Stimulated activated CD4-positive, alpha-beta T cell treated with anti-CD3 and anti-CD28 coated beads, Interleukin-4, amount 100 ng/mL, for 1 hour (primary cell): ENCODE measurements at regions not wholly inside any gene's neighbourhood (a gene's known extent, or its start where the extent isn't known, plus 50 kb on each side); places are given as distances from the start of the nearest gene placed in this dataset.
"Not testable (repeated sequence)": the region's sequence is repeated elsewhere in the genome, so short reads cannot be mapped to it uniquely, and the experiment has no call there.

Source experiments
- DNase-seq: peaks from one replicate; pipeline ENCODE4 v3.0.0-alpha.2; 2020

- no peak for DNase-seq
Observed at GRCh38 chr16:16887193-16887592, 508.3 kb downstream of the NPIPA7 start.

GRCh38 chr16:16890964-16891363 lies 512.0 kb downstream of the NPIPA7 start:
- no peak for DNase-seq

- no peak for DNase-seq
Observed at GRCh38 chr16:16904601-16905000, 525.7 kb downstream of the NPIPA7 start.

GRCh38 chr16:16905850-16906249 lies 526.9 kb downstream of the NPIPA7 start:
- DNase-seq: no peak

GRCh38 chr16:16907089-16907488 lies 528.1 kb downstream of the NPIPA7 start:
- DNase-seq: no peak

DNA sequence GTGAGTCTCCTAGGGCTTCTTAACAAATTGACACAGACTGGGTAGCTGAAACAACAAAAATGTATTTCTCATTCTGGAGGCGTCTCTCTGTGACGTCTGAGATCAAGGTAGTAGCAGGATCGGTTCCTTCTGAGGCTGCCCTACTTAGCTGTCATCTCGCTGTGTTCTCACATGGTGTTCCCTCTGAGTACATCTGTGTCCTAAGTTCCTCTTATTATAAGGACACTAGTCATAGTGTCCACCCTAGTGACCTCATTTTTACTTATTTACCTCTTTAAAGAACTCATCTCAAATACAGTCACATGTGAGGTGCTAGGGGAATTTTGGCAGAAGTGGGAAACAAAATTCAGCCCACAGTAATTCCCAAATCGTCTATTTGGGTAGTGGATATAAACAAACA lies 529.1 kb downstream of the NPIPA7 start:
- DNase-seq: no peak

- DNase-seq: no peak
Observed at GRCh38 chr16:16909126-16909525, 530.2 kb downstream of the NPIPA7 start.

- no peak for DNase-seq
Observed at GRCh38 chr16:16910666-16911065, 531.7 kb downstream of the NPIPA7 start.

- no peak for DNase-seq
Observed at GRCh38 chr16:16915771-16916170, 536.8 kb downstream of the NPIPA7 start.

- DNase-seq: no peak
Observed at GRCh38 chr16:16917191-16917785, 538.3 kb downstream of the NPIPA7 start.

DNA sequence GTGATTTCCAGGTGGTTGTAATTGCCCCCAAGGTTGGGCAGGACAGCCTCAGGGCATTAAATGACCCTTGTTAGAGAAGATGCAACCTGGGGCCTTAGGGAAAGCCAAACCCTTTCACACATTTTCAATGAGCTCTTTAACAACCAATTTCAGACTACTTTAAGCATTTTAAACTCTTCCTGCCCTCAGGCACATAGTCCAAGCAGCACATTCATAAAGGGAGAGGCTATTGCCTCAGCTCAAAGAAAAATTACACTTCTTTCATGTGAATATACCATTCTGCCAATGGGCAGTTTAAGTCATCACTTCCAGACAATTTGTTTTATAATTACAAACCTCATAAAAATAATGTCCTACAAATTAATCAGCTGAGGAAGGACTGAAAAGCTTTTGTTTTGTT lies 544.5 kb downstream of the NPIPA7 start:
- no peak for DNase-seq

DNA sequence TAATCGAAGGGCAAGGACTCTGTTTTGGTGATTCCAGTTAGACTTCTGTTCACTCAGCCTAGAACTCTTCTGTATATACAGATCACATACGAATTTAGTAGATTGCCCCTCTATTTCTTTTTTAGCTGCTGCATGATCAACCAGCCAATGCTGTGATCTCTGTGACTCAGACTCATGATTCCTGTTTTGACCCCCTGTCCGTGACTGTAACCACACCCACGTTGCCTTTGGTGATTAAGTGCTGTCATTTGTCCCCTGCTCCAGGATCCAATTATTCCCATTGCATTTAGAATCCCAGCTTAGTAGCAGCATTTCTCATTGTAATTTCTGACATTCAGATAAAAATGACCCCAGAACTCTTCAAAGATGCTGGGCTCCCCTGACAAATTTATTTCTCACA lies 545.7 kb downstream of the NPIPA7 start:
- no peak for DNase-seq

DNA sequence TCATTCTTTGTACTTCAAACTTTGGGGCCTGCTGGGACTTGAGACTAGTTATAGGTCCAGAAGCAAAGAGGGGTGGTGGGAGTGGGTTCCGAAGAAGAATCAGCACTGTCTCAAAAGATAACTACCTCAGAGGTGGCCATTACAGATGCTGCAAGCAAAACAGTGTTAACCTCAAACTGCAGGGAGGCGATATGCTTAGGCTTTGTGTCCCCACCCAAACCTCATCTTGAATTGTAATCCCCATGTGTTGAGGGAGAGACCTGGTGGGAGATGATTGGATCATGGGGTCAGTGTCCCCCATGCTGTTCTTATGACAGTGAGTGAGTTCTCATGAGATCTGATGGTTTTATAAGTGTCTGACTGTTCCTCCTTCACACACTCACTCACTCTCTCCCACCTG lies 545.3 kb downstream of the XYLT1 start:
- DNase-seq: no peak

DNA sequence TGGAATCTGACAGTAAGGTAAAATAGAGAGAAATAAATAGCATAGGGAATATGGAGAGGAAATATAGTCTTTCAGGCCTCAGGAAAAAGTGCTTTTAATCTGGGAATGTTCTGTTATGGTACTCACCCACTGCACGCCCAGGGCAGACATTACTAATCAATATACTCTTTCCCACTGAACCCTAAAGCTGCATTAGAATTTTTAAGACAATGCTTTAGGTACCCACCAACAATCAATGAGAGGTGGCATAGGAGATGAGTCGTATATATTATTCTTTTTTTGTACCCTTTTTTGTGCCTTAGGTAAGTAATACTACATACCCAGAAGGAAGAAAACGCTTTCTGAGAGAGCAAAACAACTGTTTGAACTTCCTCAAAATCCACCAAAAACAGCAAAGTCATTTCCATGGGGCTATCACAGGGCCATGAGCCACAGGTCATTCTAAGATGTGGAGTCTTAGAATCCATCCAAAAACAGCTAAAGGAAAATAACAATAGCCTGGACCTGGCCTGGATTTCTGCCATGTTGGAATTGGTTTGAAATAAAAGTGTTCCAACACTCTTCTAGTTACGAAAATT lies 542.1 kb downstream of the XYLT1 start:
- no peak for DNase-seq

- no peak for DNase-seq
Observed at GRCh38 chr16:16930309-16931000, 540.3 kb downstream of the XYLT1 start.

DNA sequence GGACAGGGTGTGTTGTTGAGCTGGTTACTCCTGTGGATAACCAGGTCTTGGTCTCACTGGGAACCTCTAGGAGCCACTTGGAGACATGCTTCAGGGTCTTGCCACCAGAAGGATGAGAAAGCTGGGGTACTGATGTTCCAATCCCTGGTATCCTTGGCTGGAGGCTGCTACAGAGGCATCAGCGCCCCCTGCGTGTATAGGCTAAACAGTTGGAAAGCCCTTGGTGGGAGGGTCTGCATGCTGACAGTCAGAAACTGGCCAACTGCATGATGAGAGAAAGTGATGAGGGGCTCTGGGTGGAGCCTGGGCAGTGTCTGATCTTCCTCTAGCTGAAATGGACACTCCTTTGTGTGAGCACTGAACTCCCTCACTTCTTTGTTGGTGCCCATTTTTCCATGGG lies 536.9 kb downstream of the XYLT1 start:
- no peak for DNase-seq

- no peak for DNase-seq
Observed at GRCh38 chr16:16934660-16935059, 536.1 kb downstream of the XYLT1 start.

DNA sequence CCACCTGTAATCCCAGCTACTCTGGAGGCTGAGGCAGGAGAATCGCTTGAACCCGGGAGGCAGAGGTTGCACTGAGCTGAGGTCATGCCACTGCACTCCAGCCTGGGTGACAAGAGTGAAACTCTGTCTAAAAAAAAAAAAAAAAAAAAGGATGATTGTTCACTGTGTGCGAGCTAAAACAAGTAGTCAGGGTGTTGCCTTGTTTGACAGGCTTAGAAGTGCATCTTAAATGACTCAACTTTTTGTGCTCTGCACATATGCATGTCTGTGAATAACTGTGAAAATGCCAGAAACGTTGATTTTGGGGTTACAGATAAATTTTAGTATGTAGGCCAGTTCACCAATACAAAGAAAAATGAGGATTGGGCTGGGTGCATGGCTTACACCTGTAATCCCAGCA lies 534.9 kb downstream of the XYLT1 start:
- DNase-seq: not testable (repeated sequence)

GRCh38 chr16:16937576-16937975 lies 533.2 kb downstream of the XYLT1 start:
- no peak for DNase-seq

DNA sequence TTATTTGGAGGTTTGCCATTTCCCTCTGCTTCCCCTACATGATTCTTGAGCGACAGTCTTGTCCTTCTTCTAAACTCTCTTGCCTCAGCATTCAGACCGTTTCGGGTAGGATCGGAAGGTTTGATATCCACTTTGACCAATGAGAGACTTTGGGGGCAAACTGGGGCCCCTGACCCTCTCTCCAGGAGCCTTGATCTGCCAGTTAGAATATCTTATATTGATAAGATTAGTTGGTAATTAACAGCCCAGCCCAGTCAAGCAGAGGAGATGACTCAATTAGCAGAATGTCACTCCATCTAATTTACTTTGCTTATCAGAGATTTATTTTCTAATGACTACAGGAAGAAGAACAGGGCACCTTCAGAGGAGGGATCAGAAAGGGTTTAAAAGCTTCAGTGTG lies 532.8 kb downstream of the XYLT1 start:
- DNase-seq: no peak

GRCh38 chr16:16938980-16939379 lies 531.8 kb downstream of the XYLT1 start:
- no peak for DNase-seq

DNA sequence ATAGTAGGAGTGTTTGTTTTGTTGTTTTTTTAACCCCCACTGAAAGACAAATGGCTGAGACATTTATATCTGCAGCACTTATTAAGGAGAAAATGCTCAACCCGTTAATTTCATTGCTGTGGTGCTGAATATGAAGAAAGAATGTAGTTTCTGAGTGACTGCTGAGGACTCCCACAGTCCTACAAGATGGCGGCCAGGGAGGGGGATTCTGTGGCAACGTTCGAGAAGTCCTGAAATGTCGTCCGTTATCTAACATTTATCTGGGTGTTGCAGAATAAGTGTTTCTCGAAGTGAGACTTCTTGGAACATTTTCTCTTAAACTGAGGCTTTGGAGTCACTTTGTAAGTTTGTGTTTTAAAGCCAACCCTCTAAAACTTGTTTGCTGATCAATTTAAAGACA lies 530.4 kb downstream of the XYLT1 start:
- DNase-seq: no peak

DNA sequence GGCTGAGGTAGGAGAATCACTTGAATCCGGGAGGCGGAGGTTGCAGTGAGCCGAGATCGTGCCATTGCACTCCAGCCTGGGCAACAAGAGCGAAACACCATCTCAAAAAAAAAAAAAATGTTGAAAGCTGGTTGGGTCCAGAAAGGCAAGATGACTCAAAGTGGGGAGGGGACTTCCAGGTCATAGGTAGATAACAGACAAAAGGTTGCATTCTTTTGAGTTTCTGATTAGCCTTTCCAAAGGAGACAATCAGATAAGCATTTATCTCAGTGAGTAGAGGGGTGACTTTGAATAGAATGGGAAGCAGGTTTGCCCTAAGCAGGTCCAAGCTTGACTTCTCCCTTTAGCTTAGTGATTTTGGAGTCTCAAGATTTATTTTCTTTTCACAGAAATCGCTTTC lies 527.9 kb downstream of the XYLT1 start:
- not testable (repeated sequence) for DNase-seq

GRCh38 chr16:16945207-16945606 lies 525.6 kb downstream of the XYLT1 start:
- no peak for DNase-seq

DNA sequence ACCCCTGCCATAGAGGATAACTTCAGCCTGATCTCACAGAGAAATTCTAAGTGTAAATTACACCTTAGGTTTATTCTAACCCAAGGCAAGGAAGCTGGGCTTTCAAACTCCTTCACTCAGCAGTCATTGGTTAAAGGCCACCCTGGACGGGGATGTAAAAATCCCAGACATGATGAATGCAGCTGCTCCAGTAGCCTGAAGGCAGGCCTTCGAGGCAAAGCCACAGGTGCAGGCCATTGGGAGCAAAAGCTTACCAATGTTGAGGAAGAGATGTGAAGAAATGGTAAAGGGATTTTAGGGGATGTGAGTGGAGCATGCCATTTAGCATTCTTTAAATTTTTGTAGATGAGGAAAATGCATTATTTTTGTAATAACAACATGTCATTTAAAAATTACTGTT lies 514.4 kb downstream of the XYLT1 start:
- DNase-seq: no peak
